ENCODE measurements at regions not wholly inside any gene's neighbourhood (a gene's known extent, or its start where the extent isn't known, plus 50 kb on each side); places are given as distances from the start of the nearest gene placed in this dataset.

- TF ChIP-seq ZBTB40 (IDR thresholded peaks at IDR 0.05) = no peak
- TF ChIP-seq ZBTB40 (CRISPR knock-in tag; IDR thresholded peaks at IDR 0.05) = no peak
- no peak for TF ChIP-seq POLR2A (IDR thresholded peaks at IDR 0.05; ENCODE audit: insufficient read depth in 1 of 2, low read depth in 2 of 2, low read length in 2 of 2)
- TF ChIP-seq ZBED4 (CRISPR knock-in tag; IDR thresholded peaks at IDR 0.05; ENCODE audit: borderline replicate concordance) = no peak
- no peak for TF ChIP-seq ZNF44 (CRISPR knock-in tag; IDR thresholded peaks at IDR 0.05)
- TF ChIP-seq ZNF792 (CRISPR knock-in tag; IDR thresholded peaks at IDR 0.05) = peak; percentile 89
- TF ChIP-seq ZNF788 (CRISPR knock-in tag; IDR thresholded peaks at IDR 0.05; ENCODE audit: borderline replicate concordance) = peak; percentile 75; the same call in 1 of the 2 replicates
- TF ChIP-seq TEAD2 (CRISPR knock-in tag; IDR thresholded peaks at IDR 0.05) = no peak
- no peak for TF ChIP-seq HBP1 (CRISPR knock-in tag; IDR thresholded peaks at IDR 0.05; ENCODE audit: low read depth)
- TF ChIP-seq TAF15 (IDR thresholded peaks at IDR 0.05; ENCODE audit: low read depth, low read length, poor library complexity, severe bottlenecking) = no peak
- no peak for TF ChIP-seq MTF2 (CRISPR knock-in tag; IDR thresholded peaks at IDR 0.05; ENCODE audit: borderline replicate concordance)
- 0 out of 2 replicates have a peak, but pooled peaks have one; percentile 9 for TF ChIP-seq ZBTB33 (CRISPR knock-in tag; IDR thresholded peaks at IDR 0.05)
These were observed 66.1 kb upstream of the SMOX start (continued) for GRCh38 chr20:4082406-4083097.
